Hepatocyte (in vitro differentiated cells): ENCODE measurements at regions not wholly inside any gene's neighbourhood (a gene's known extent, or its start where the extent isn't known, plus 50 kb on each side); places are given as distances from the start of the nearest gene placed in this dataset.

Source experiments
- CTCF ChIP-seq: fragments of 200-600 bp; sonication (generic); IDR thresholded peaks from 2 replicates; pipeline ENCODE4 v1.5.1; 2016; ENCODE audit warnings: antibody characterized with exemption, mild to moderate bottlenecking; ENCODE audit not compliant: poor library complexity
- EZH2 ChIP-seq: fragments of 200-600 bp; sonication (generic); IDR thresholded peaks from 2 replicates; pipeline ENCODE4 v1.6.1; 2016; ENCODE audit warnings: antibody characterized with exemption, mild to moderate bottlenecking, borderline replicate concordance

DNA sequence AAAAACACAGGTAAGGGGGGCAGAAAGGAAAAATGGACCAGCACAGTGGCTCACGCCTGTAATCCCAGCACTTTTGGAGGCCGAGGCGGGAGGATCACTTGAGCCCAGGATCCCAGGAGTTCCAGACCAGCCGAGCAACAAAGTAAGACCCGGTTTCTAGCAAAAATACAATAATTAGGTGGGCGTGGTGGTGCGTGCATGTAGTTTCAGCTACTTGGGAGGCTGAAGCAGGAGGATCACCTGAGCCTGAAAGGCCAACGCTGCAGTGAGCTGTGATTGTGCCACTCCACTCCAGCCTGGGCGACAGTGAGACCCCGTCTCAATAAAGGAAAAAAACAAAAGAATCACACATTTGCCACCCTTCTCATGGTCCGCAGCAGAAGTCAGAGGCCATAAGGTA is 519.4 kb downstream of the BRD1 start:
- TF ChIP-seq CTCF (no peak), EZH2 (no peak)
